GM19351 (cell line): ENCODE measurements at regions not wholly inside any gene's neighbourhood (a gene's known extent, or its start where the extent isn't known, plus 50 kb on each side); places are given as distances from the start of the nearest gene placed in this dataset.
"Not testable (repeated sequence)": the region's sequence is repeated elsewhere in the genome, so short reads cannot be mapped to it uniquely, and the experiment has no call there.

Source experiments
- ATAC-seq: cut with Tn5 transposase; IDR thresholded peaks from one replicate; pipeline ENCODE4 v1.9.1; 2021; ENCODE audit warnings: mild to moderate bottlenecking, moderate library complexity; ENCODE audit not compliant: unreplicated experiment

GRCh38 chr7:4436936-4437335 lies 245.2 kb upstream of the FOXK1 start:
- no peak for ATAC-seq

- no peak for ATAC-seq
Measured at GRCh38 chr7:4437916-4438315, 244.2 kb upstream of the FOXK1 start.

- ATAC-seq = no peak
Measured at GRCh38 chr7:4438723-4439245, 243.3 kb upstream of the FOXK1 start.

- no peak for ATAC-seq
Measured at GRCh38 chr7:4439444-4439843, 242.7 kb upstream of the FOXK1 start.

- no peak for ATAC-seq
Measured at GRCh38 chr7:4444106-4444505, 238.0 kb upstream of the FOXK1 start.

- ATAC-seq = no peak
Measured at GRCh38 chr7:4445777-4446176, 236.3 kb upstream of the FOXK1 start.

- no peak for ATAC-seq
Measured at GRCh38 chr7:4449263-4449662, 232.8 kb upstream of the FOXK1 start.

GRCh38 chr7:4450483-4450882 lies 231.6 kb upstream of the FOXK1 start:
- ATAC-seq = no peak

GRCh38 chr7:4460597-4460996 lies 221.5 kb upstream of the FOXK1 start:
- no peak for ATAC-seq

- no peak for ATAC-seq
Measured at GRCh38 chr7:4461531-4461930, 220.6 kb upstream of the FOXK1 start.

- ATAC-seq = no peak
Measured at GRCh38 chr7:4468320-4469102, 213.6 kb upstream of the FOXK1 start.

- ATAC-seq = no peak
Measured at GRCh38 chr7:4470246-4470645, 211.8 kb upstream of the FOXK1 start.

- no peak for ATAC-seq
Measured at GRCh38 chr7:4472728-4473127, 209.4 kb upstream of the FOXK1 start.

GRCh38 chr7:4479367-4480039 lies 202.6 kb upstream of the FOXK1 start:
- ATAC-seq = no peak

GRCh38 chr7:4480131-4480530 lies 202.0 kb upstream of the FOXK1 start:
- ATAC-seq = not testable (repeated sequence)

GRCh38 chr7:4483851-4484250 lies 198.2 kb upstream of the FOXK1 start:
- ATAC-seq = no peak

- ATAC-seq = no peak
Measured at GRCh38 chr7:4484545-4484944, 197.6 kb upstream of the FOXK1 start.

GRCh38 chr7:4486907-4487306 lies 195.2 kb upstream of the FOXK1 start:
- ATAC-seq = no peak

- not testable (repeated sequence) for ATAC-seq
Measured at GRCh38 chr7:4496911-4497310, 185.2 kb upstream of the FOXK1 start.

- no peak for ATAC-seq
Measured at GRCh38 chr7:4500812-4501211, 181.3 kb upstream of the FOXK1 start.

GRCh38 chr7:4507886-4508285 lies 174.2 kb upstream of the FOXK1 start:
- not testable (repeated sequence) for ATAC-seq

GRCh38 chr7:4513450-4513849 lies 168.6 kb upstream of the FOXK1 start:
- ATAC-seq = no peak
